Smooth muscle cell (in vitro differentiated cells): ENCODE measurements at regions not wholly inside any gene's neighbourhood (a gene's known extent, or its start where the extent isn't known, plus 50 kb on each side); places are given as distances from the start of the nearest gene placed in this dataset.

Experiments used
- DNase-seq: peaks from one replicate; lab custom pipeline; 2025; ENCODE audit not compliant: unreplicated experiment; lab: John Stamatoyannopoulos, UW
- H2AFZ ChIP-seq: fragments of 200-600 bp; sonication (generic); 2 replicates; pipeline ENCODE4 v1.6.0; 2016; ENCODE audit warnings: antibody characterized with exemption, low read depth, mild to moderate bottlenecking
- H3F3A ChIP-seq: fragments of 200-600 bp; sonication (generic); 2 replicates; pipeline ENCODE4 v1.6.0; 2017; ENCODE audit warnings: antibody characterized with exemption, low read depth
- H3K27ac ChIP-seq: fragments of 200-600 bp; sonication (generic); 2 replicates; pipeline ENCODE4 v1.5.1; 2016; ENCODE audit warnings: low read depth, mild to moderate bottlenecking
- H3K27me3 ChIP-seq: fragments of 200-600 bp; sonication (generic); 2 replicates; pipeline ENCODE4 v1.6.1; 2016; ENCODE audit warnings: low read depth, mild to moderate bottlenecking
- H3K36me3 ChIP-seq: fragments of 200-600 bp; sonication (generic); 2 replicates; pipeline ENCODE4 v1.5.1; 2016; ENCODE audit warnings: low read depth
- H3K4me1 ChIP-seq: fragments of 200-600 bp; sonication (generic); 2 replicates; pipeline ENCODE4 v1.5.1; 2016; ENCODE audit warnings: low read depth
- H3K4me2 ChIP-seq: fragments of 200-600 bp; sonication (generic); 2 replicates; pipeline ENCODE4 v1.6.0; 2016; ENCODE audit warnings: mild to moderate bottlenecking
- H3K4me3 ChIP-seq: fragments of 200-600 bp; sonication (generic); 2 replicates; pipeline ENCODE4 v1.5.1; 2016; ENCODE audit warnings: mild to moderate bottlenecking
- H3K79me2 ChIP-seq: fragments of 200-600 bp; sonication (generic); 2 replicates; pipeline ENCODE4 v1.6.0; 2016; ENCODE audit warnings: low read depth, mild to moderate bottlenecking
- H3K9ac ChIP-seq: fragments of 200-600 bp; sonication (generic); 2 replicates; pipeline ENCODE4 v1.6.0; 2016; ENCODE audit warnings: low read depth
- H3K9me3 ChIP-seq: fragments of 200-600 bp; sonication (generic); replicated peaks from 2 replicates; pipeline ENCODE4 v1.5.1; 2016; ENCODE audit warnings: low read depth
- H4K20me1 ChIP-seq: fragments of 200-600 bp; sonication (generic); 2 replicates; pipeline ENCODE4 v1.6.0; 2016; ENCODE audit warnings: low read depth
- WGBS: methylation state at CpG from one replicate; pipeline ENCODE4 v1.1.7; 2016; ENCODE audit warnings: low lambda C conversion rate; 5-methylcytosine and 5-hydroxymethylcytosine counted together
- TF ChIP-seq, protein P1 (sequence below): fragments of 200-600 bp; sonication (generic); IDR thresholded peaks from 2 replicates; pipeline ENCODE4 v1.5.1; 2017; ENCODE audit warnings: borderline replicate concordance, mild to moderate bottlenecking, antibody characterized with exemption; ENCODE audit not compliant: insufficient read depth, poor library complexity, severe bottlenecking

DNA sequence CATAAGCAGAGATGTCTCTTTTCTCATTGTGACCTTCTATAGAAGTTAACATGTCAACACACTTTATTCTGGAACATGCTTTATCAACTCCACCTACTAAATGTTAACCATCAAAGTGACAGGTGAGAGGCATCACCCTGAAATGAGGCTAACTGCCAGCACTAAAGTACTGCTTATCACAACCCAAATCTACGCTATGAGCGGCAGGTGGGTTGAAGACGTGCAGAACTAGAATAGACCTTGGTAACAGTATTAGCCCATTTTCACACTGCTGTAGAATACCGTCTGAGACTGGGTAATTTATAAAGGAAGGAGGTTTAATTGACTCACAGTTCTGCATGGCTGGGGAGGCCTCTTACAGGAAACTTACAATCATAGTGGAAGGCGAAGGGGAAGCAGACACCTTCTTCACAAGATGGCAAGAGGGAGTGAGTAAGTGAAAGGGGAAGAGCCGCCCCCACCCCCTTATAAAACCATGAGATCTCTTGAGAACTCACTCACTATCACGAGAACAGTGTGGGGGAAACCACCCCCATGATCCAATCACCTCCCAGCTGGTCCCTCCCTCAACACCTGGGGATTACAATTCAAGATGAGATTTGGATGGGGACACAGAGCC lies 359.0 kb downstream of the SEC23A start:
- no peaks in the 10 kb centered on the region for H4K20me1 ChIP-seq
- H3K9me3 ChIP-seq, result no peaks in the 10 kb centered on the region
- no peak overlapping the region for H3K4me3 ChIP-seq
- no peak for DNase-seq
- H3F3A ChIP-seq, result no peaks in the 10 kb centered on the region
- no peaks in the 10 kb centered on the region for H3K79me2 ChIP-seq
- 82% methylated on average over 7 of the region's 7 CpGs for WGBS
- no peak overlapping the region for H3K4me2 ChIP-seq
- no peaks in the 10 kb centered on the region for H3K27me3 ChIP-seq
- no peak overlapping the region for H2AFZ ChIP-seq
- no peaks in the 10 kb centered on the region for H3K36me3 ChIP-seq
- H3K27ac ChIP-seq, result no peak overlapping the region
- no peak overlapping the region for H3K9ac ChIP-seq
- TF ChIP-seq, protein P1, sequence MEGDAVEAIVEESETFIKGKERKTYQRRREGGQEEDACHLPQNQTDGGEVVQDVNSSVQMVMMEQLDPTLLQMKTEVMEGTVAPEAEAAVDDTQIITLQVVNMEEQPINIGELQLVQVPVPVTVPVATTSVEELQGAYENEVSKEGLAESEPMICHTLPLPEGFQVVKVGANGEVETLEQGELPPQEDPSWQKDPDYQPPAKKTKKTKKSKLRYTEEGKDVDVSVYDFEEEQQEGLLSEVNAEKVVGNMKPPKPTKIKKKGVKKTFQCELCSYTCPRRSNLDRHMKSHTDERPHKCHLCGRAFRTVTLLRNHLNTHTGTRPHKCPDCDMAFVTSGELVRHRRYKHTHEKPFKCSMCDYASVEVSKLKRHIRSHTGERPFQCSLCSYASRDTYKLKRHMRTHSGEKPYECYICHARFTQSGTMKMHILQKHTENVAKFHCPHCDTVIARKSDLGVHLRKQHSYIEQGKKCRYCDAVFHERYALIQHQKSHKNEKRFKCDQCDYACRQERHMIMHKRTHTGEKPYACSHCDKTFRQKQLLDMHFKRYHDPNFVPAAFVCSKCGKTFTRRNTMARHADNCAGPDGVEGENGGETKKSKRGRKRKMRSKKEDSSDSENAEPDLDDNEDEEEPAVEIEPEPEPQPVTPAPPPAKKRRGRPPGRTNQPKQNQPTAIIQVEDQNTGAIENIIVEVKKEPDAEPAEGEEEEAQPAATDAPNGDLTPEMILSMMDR, result no peak
- H3K4me1 ChIP-seq, result no peaks in the 10 kb centered on the region

DNA sequence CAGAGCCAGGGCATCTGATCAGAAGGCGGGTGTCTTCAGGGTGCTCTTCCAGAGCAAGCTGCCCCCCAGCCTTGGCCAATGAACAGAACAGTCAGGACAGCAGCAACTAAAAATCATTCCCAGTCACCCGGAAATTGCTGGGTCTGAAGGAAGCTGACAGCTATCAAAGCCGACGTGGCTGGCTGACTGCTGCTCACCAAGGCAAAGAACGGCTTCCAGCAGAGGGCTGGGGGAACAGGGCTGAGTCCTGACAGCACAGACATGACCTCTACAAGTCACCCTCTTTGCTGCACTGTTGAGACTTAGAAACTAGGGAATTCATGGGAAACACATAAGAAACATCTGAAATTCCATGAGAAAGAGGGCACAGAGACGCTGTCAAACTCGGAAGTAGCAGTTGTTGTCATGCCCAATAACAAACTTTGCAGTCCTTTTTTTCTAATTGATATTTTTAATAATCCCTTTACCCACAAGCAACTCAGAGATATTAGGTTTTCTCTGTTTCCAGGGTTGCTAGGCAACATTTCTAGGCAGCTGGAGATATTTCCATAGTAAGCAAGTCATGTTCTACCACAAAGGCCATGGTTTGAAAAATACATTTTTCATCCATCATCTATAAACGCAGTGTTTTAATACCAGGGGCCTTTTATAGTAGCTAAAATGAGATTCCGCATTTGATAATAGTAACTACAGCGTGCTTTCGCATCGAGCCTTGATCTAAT lies 365.2 kb downstream of the SEC23A start:
- no peaks in the 10 kb centered on the region for H4K20me1 ChIP-seq
- no peak overlapping the region for H3K27ac ChIP-seq
- H3F3A ChIP-seq, result no peaks in the 10 kb centered on the region
- DNase-seq, result no peak
- no peak overlapping the region for H3K9ac ChIP-seq
- H3K9me3 ChIP-seq, result no peaks in the 10 kb centered on the region
- no peaks in the 10 kb centered on the region for H3K4me1 ChIP-seq
- WGBS, result 88% methylated on average over 12 of the region's 12 CpGs
- H3K36me3 ChIP-seq, result no peaks in the 10 kb centered on the region
- no peak overlapping the region for H3K4me2 ChIP-seq
- no peaks in the 10 kb centered on the region for H3K27me3 ChIP-seq
- H3K4me3 ChIP-seq, result no peak overlapping the region
- H3K79me2 ChIP-seq, result no peaks in the 10 kb centered on the region
- H2AFZ ChIP-seq, result no peak overlapping the region
- TF ChIP-seq, protein P1, result no peak

DNA sequence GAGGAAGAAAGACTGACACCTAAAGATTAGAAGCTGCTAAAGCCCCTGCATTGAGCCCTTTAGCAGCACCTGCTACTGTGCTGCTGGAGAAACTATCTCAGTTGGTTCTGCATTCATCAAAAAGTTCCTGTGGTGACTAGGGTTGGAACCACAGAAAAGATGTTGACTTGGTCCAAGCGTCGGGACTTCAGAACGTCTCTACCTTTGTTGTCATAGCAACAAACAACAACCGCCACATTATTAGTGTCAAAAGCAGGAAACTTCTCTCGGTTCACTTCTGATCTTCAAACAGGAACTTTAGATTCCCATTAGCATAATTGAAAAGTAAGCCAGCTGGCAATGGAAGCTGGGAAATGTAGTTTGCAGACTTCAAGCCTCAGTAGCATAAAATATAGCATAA lies 368.0 kb downstream of the SEC23A start:
- Histone ChIP-seq H3K27ac (no peak overlapping the region), H3K79me2 (no peaks in the 10 kb centered on the region), H3K9me3 (no peaks in the 10 kb centered on the region), H3K9ac (no peak overlapping the region), H4K20me1 (no peaks in the 10 kb centered on the region), H2AFZ (no peak overlapping the region), H3K4me1 (no peaks in the 10 kb centered on the region), H3K36me3 (no peaks in the 10 kb centered on the region), H3K4me3 (no peak overlapping the region), H3K27me3 (no peaks in the 10 kb centered on the region), H3K4me2 (no peak overlapping the region), H3F3A (no peaks in the 10 kb centered on the region)
- 86% methylated on average over 5 of the region's 5 CpGs for WGBS
- TF ChIP-seq, protein P1, result no peak
- no peak for DNase-seq

DNA sequence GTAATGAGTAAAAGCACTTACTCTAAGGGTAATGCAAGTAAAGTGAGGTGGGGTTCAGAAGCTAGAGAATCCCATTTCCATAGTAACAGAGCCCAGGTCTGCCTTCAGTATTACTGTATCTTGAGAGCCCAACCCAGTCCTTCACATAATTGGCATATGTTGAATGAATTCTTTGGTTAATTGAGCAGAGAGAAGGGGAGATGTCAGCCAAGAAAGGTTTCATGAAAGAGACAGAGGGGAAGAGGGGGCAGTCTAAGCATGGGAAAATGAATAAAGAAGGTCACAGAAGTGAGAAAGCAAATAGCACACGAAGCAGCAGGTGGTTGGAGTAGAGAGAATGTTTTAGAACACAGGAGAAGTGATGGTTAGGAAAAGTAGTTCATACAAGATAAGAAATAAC lies 371.1 kb downstream of the SEC23A start:
- H3K4me1 ChIP-seq, result no peaks in the 10 kb centered on the region
- TF ChIP-seq, protein P1, result no peak
- H3K27ac ChIP-seq, result no peak overlapping the region
- no peaks in the 10 kb centered on the region for H3K36me3 ChIP-seq
- 59% methylated on average over 1 of the region's 1 CpG for WGBS
- H2AFZ ChIP-seq, result no peak overlapping the region
- no peak for DNase-seq
- H3F3A ChIP-seq, result no peaks in the 10 kb centered on the region
- H3K9me3 ChIP-seq, result no peaks in the 10 kb centered on the region
- H3K79me2 ChIP-seq, result no peaks in the 10 kb centered on the region
- no peak overlapping the region for H3K4me2 ChIP-seq
- no peaks in the 10 kb centered on the region for H3K27me3 ChIP-seq
- no peaks in the 10 kb centered on the region for H4K20me1 ChIP-seq
- no peak overlapping the region for H3K4me3 ChIP-seq
- no peak overlapping the region for H3K9ac ChIP-seq
